GM12874 (cell line): ENCODE measurements at regions not wholly inside any gene's neighbourhood (a gene's known extent, or its start where the extent isn't known, plus 50 kb on each side); places are given as distances from the start of the nearest gene placed in this dataset.

Source experiments
- CTCF ChIP-seq: IDR thresholded peaks from 2 replicates; pipeline ENCODE4 v1.5.1; 2011; ENCODE audit warnings: low read depth, mild to moderate bottlenecking, control low read depth, low read length, moderate library complexity; ENCODE audit not compliant: insufficient read depth

- no peak for TF ChIP-seq CTCF
Observed at GRCh38 chr3:43895573-43895972, 204.8 kb downstream of the ABHD5 start.

- no peak for TF ChIP-seq CTCF
Observed at GRCh38 chr3:43902415-43902814, 211.7 kb downstream of the ABHD5 start.

- no peak for TF ChIP-seq CTCF
Observed at GRCh38 chr3:43905157-43905556, 214.4 kb downstream of the ABHD5 start.

GRCh38 chr3:43906849-43907507, 216.2 kb downstream of the ABHD5 start:
- TF ChIP-seq CTCF = no peak

- TF ChIP-seq CTCF = no peak
Observed at GRCh38 chr3:43907508-43907858, 216.7 kb downstream of the ABHD5 start.

GRCh38 chr3:43908456-43908855, 217.7 kb downstream of the ABHD5 start:
- TF ChIP-seq CTCF = no peak

GRCh38 chr3:43909149-43909548, 218.4 kb downstream of the ABHD5 start:
- no peak for TF ChIP-seq CTCF
